ENCODE measurements at regions not wholly inside any gene's neighbourhood (a gene's known extent, or its start where the extent isn't known, plus 50 kb on each side); places are given as distances from the start of the nearest gene placed in this dataset.

- TF ChIP-seq ZFX (IDR thresholded peaks at IDR 0.05), result no peak
- TF ChIP-seq, protein P1, sequence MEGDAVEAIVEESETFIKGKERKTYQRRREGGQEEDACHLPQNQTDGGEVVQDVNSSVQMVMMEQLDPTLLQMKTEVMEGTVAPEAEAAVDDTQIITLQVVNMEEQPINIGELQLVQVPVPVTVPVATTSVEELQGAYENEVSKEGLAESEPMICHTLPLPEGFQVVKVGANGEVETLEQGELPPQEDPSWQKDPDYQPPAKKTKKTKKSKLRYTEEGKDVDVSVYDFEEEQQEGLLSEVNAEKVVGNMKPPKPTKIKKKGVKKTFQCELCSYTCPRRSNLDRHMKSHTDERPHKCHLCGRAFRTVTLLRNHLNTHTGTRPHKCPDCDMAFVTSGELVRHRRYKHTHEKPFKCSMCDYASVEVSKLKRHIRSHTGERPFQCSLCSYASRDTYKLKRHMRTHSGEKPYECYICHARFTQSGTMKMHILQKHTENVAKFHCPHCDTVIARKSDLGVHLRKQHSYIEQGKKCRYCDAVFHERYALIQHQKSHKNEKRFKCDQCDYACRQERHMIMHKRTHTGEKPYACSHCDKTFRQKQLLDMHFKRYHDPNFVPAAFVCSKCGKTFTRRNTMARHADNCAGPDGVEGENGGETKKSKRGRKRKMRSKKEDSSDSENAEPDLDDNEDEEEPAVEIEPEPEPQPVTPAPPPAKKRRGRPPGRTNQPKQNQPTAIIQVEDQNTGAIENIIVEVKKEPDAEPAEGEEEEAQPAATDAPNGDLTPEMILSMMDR (conservative IDR thresholded peaks at IDR 0.05), result no peak
- H3K27ac ChIP-seq, result no peak overlapping the region
Observed at GRCh38 chr16:85423631-85424030, 189.5 kb upstream of the GSE1 start.

DNA sequence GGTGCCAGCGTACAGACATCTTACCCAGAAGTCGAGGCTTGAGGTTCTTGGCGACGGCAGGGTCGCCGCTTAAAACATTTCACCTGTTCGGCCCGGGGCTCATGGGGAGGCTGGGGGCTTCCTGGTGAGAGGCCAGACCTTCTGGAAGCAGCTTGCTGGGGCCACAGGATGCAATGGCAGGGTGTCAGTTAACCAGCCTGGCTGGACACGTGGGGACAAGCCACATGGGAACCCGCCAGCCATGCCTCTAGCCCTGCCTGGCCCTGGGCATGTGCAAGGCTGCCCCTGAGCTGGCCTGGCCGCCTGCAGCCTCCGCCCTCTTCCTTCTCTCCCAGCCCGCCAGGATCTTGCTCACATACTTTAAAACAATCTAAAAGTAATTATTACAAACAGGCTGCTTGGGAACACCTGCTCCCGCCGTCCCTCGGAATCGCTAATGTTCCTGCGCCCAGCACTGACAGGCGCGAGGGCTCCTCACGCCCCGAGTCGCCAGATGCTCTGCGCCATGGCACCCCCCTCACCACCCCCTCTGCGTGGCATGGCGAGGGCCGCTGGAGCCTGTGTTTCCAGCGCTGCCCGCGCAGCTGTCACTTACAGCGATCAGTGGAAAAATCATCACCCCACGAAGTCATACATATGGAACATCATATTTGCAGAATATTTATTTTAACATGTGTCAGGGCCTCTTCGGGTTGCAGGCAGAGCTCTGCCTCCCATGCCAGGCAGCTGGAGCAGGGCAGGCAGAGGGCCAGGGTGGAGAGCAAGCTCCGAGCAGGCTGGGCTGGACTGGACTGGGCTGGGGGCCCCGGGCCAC, 188.7 kb upstream of the GSE1 start:
- no peak overlapping the region for H3K27ac ChIP-seq
- no peak for TF ChIP-seq ZFX (IDR thresholded peaks at IDR 0.05)
- TF ChIP-seq, protein P1 (conservative IDR thresholded peaks at IDR 0.05), result no peak

DNA sequence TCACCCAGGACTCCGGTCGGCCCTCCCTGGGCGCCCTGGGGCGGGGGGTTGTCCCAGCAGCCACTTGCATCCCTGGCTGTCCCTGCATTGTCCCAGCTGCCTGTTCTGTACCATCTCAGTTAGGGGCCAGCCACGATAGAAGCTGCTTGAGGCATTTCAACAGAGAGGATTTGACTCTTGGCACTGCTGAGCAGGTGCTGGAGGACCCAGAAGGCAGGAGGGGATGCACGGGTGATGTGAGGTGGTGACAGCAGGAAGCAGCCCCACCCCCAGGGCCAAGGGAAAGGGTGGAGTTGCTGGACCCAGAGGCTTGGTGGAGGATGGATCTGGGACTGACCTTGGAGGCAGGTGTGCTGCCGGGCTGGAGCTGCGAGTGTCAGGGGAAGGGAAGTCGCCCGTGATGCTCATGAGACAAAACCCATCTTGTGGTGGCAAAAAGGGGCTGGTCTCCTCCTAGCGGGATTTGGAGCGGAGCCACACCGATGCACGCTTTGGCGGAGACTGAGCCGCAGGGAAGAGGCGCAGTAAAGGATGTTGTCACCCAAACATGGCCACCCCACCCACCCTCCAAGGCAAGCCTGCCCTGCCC, 188.0 kb upstream of the GSE1 start:
- TF ChIP-seq, protein P1 (conservative IDR thresholded peaks at IDR 0.05), result no peak
- TF ChIP-seq ZFX (IDR thresholded peaks at IDR 0.05), result no peak
- H3K27ac ChIP-seq, result no peak overlapping the region

GRCh38 chr16:85426806-85427205, 186.3 kb upstream of the GSE1 start:
- TF ChIP-seq, protein P1 (conservative IDR thresholded peaks at IDR 0.05), result no peak
- no peak for TF ChIP-seq ZFX (IDR thresholded peaks at IDR 0.05)
- no peak overlapping the region for H3K27ac ChIP-seq

- no peak overlapping the region for H3K27ac ChIP-seq
- no peak for TF ChIP-seq ZFX (IDR thresholded peaks at IDR 0.05)
- TF ChIP-seq, protein P1 (conservative IDR thresholded peaks at IDR 0.05), result peak; percentile 85
Observed at GRCh38 chr16:85428168-85428898, 184.8 kb upstream of the GSE1 start.

DNA sequence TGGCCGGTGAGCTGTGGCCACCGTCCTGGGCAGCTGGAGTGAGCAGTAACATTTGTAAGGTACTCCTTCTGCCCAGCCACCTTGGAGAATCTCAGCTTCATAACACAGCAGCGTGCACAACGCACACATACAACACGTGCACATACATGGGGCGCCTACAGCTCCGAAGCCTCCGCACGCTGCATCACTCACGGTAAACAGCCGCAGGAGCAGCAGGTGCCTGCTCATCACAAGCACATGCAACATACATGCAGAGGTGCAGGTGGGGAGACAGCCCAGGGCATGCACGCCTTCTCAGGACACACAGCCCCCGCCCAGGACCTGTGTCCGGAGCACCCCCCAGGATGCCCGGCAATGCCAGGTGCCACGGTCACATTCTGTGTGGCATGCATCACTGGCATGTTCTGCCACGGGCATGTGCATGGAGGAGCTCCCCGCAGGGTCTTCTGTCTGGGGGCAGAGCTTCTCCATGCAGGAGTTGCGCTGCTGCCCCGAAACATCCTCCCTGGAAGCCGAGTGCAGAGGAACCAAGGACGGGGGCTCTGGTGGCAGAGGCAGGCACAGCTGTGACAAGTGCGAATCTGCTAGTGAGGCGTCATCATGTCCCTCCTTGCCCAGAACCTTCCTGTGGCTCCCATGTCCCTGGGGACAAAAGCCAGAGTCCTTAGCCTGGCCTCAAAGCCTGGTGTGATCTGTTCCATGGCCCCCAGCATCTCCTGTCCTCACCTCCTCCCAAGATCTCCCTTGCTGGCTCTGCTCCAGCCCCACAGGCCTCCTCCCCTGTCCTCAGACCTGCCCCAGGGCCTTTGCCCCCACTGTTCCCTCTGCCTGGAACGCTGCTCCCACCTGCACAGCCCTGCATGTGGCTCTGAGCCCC, 184.0 kb upstream of the GSE1 start:
- H3K27ac ChIP-seq, result no peak overlapping the region
- TF ChIP-seq ZFX (IDR thresholded peaks at IDR 0.05), result no peak
- TF ChIP-seq, protein P1 (conservative IDR thresholded peaks at IDR 0.05), result no peak

Measured in C4-2B (cell line).